GM23338 (cell line): ENCODE measurements at regions not wholly inside any gene's neighbourhood (a gene's known extent, or its start where the extent isn't known, plus 50 kb on each side); places are given as distances from the start of the nearest gene placed in this dataset.

Experiments
- ATAC-seq: fragments of 200-7000 bp; cut with Tn5 transposase; 3 replicates; pipeline ENCODE4 v1.9.1; 2020
- DNase-seq: peaks from one replicate; pipeline ENCODE4 v3.0.0-alpha.2; 2015; ENCODE audit warnings: low spot score
- H2AFZ ChIP-seq: fragments of 200-600 bp; sonication (generic); 2 replicates; pipeline ENCODE4 v1.8.0; 2016; ENCODE audit warnings: antibody characterized with exemption, mild to moderate bottlenecking, moderate library complexity
- H3F3A ChIP-seq: fragments of 200-600 bp; sonication (generic); replicated peaks from 2 replicates; pipeline ENCODE4 v1.8.0; 2017; ENCODE audit warnings: antibody characterized with exemption, mixed run types, low read depth
- H3K27ac ChIP-seq: fragments of 200-600 bp; sonication (generic); 2 replicates; pipeline ENCODE4 v1.6.1; 2016; ENCODE audit warnings: low read depth
- H3K27me3 ChIP-seq: fragments of 200-600 bp; sonication (generic); 2 replicates; pipeline ENCODE4 v1.8.0; 2016; ENCODE audit warnings: mild to moderate bottlenecking, mixed run types, moderate library complexity; ENCODE audit not compliant: insufficient read depth
- H3K36me3 ChIP-seq: fragments of 200-600 bp; sonication (generic); 2 replicates; pipeline ENCODE4 v1.8.0; 2016; ENCODE audit warnings: mild to moderate bottlenecking; ENCODE audit not compliant: insufficient read depth
- H3K4me1 ChIP-seq: fragments of 200-600 bp; sonication (generic); 2 replicates; pipeline ENCODE4 v1.8.0; 2016; ENCODE audit warnings: mild to moderate bottlenecking, moderate library complexity; ENCODE audit not compliant: insufficient read depth
- H3K4me2 ChIP-seq: fragments of 200-600 bp; sonication (generic); 2 replicates; pipeline ENCODE4 v1.7.1; 2017; ENCODE audit warnings: mixed run types
- H3K4me3 ChIP-seq: fragments of 200-600 bp; sonication (generic); 2 replicates; pipeline ENCODE4 v1.6.1; 2016; ENCODE audit warnings: mixed run types
- H3K79me2 ChIP-seq: fragments of 200-600 bp; sonication (generic); replicated peaks from 2 replicates; pipeline ENCODE4 v1.8.0; 2017; ENCODE audit warnings: mild to moderate bottlenecking; ENCODE audit not compliant: insufficient read depth
- H3K9me2 ChIP-seq: fragments of 200-600 bp; sonication (generic); 2 replicates; pipeline ENCODE4 v1.8.0; 2017; ENCODE audit not compliant: insufficient read depth
- H4K20me1 ChIP-seq: fragments of 200-600 bp; sonication (generic); replicated peaks from 2 replicates; pipeline ENCODE4 v1.8.0; 2017; ENCODE audit warnings: mild to moderate bottlenecking; ENCODE audit not compliant: insufficient read depth
- H3K27ac Mint-ChIP-seq: 2 replicates; pipeline ENCODE4 v1.8.0; 2020; ENCODE audit warnings: inconsistent platforms, mild to moderate bottlenecking, moderate library complexity, mixed read lengths
- H3K27me3 Mint-ChIP-seq: 3 replicates; pipeline ENCODE4 v1.8.0; 2022; ENCODE audit warnings: low read depth, mild to moderate bottlenecking, moderate library complexity, mixed read lengths, inconsistent platforms; ENCODE audit not compliant: insufficient read depth, poor library complexity
- H3K36me3 Mint-ChIP-seq: 3 replicates; pipeline ENCODE4 v1.8.0; 2021; ENCODE audit warnings: low read depth, mild to moderate bottlenecking, inconsistent platforms, moderate library complexity, mixed read lengths
- H3K4me1 Mint-ChIP-seq: 3 replicates; pipeline ENCODE4 v1.8.0; 2020; ENCODE audit warnings: mild to moderate bottlenecking, inconsistent platforms, mixed read lengths
- H3K4me3 Mint-ChIP-seq: 3 replicates; pipeline ENCODE4 v1.8.0; 2021; ENCODE audit warnings: moderate library complexity, mild to moderate bottlenecking, inconsistent platforms, mixed read lengths
- H3K9me3 Mint-ChIP-seq: 3 replicates; pipeline ENCODE4 v1.8.0; 2020; ENCODE audit warnings: moderate library complexity, mild to moderate bottlenecking, inconsistent platforms, mixed read lengths
- CREB1 ChIP-seq: fragments of 250-450 bp; sonication (Bioruptor Pico); IDR thresholded peaks from 2 replicates; pipeline ENCODE4 v1.5.0; 2020; ENCODE audit warnings: low read depth, mild to moderate bottlenecking, moderate library complexity
- ETS1 ChIP-seq: IDR thresholded peaks from 2 replicates; pipeline ENCODE4 v1.6.1; 2016; ENCODE audit warnings: antibody characterized with exemption
- EZH2 ChIP-seq: fragments of 200-600 bp; sonication (generic); IDR thresholded peaks from one replicate; pipeline ENCODE4 v1.8.0; 2017; ENCODE audit warnings: antibody characterized with exemption, mild to moderate bottlenecking, low read depth; ENCODE audit not compliant: unreplicated experiment
- EZH2phosphoT487 ChIP-seq: fragments of 200-600 bp; sonication (generic); IDR thresholded peaks from one replicate; pipeline ENCODE4 v1.8.1; 2018; ENCODE audit warnings: antibody characterized with exemption; ENCODE audit not compliant: unreplicated experiment
- JUNB ChIP-seq: IDR thresholded peaks from one replicate; pipeline ENCODE4 v1.6.1; 2016; ENCODE audit warnings: antibody characterized with exemption; ENCODE audit not compliant: unreplicated experiment
- NANOG ChIP-seq: IDR thresholded peaks from 2 replicates; pipeline ENCODE4 v1.6.1; 2016; ENCODE audit warnings: antibody characterized with exemption, borderline replicate concordance
- POLR2AphosphoS5 ChIP-seq: IDR thresholded peaks from 2 replicates; pipeline ENCODE4 v1.6.1; 2016; ENCODE audit warnings: antibody characterized with exemption, low read depth
- STAT1 ChIP-seq: IDR thresholded peaks from one replicate; pipeline ENCODE4 v1.6.1; 2016; ENCODE audit warnings: antibody characterized with exemption; ENCODE audit not compliant: unreplicated experiment
- ZNF114 ChIP-seq: fragments of 250-450 bp; sonication (Bioruptor Pico); IDR thresholded peaks from 2 replicates; pipeline ENCODE4 v1.5.0; 2020; ENCODE audit warnings: mild to moderate bottlenecking, moderate library complexity
- ZNF331 ChIP-seq: fragments of 250-450 bp; sonication (Bioruptor Pico); IDR thresholded peaks from 2 replicates; pipeline ENCODE4 v1.5.0; 2020; ENCODE audit warnings: low read depth, mild to moderate bottlenecking, moderate library complexity
- TF ChIP-seq, protein P1 (sequence below): fragments of 250-450 bp; sonication (Bioruptor Pico); IDR thresholded peaks from 2 replicates; pipeline ENCODE4 v1.5.0; 2020; ENCODE audit warnings: mild to moderate bottlenecking, moderate library complexity
- TF ChIP-seq, protein P2 (sequence below): IDR thresholded peaks from one replicate; pipeline ENCODE4 v1.6.1; 2018; ENCODE audit warnings: antibody characterized with exemption; ENCODE audit not compliant: unreplicated experiment
- TF ChIP-seq, protein P3 (sequence below), 2 experiments: fragments of 200-600 bp in 1 of 2; sonication (generic) in 1 of 2; conservative IDR thresholded peaks; 2 replicates each; pipeline versions ENCODE4 v1.5.1 to v1.6.1; 2016 to 2017; ENCODE audit warnings: antibody characterized with exemption in 2 of 2, low read depth in 2 of 2, mild to moderate bottlenecking in 2 of 2, moderate library complexity in 1 of 2

- H3K4me2 ChIP-seq, result peak overlapping the region; percentile 97
- no peaks in the 10 kb centered on the region for H3K36me3 ChIP-seq
- Mint-ChIP-seq H3K27me3 (peaks cover 60% of the 10 kb centered on the region), H3K4me1 (peaks cover 6% of the 10 kb centered on the region), H3K36me3 (no peaks in the 10 kb centered on the region), H3K4me3 (peak overlapping the region; percentile 78), H3K27ac (no peak overlapping the region), H3K9me3 (peaks cover 2% of the 10 kb centered on the region; the same call in 1 of the 3 replicates)
- H3K27me3 ChIP-seq, result peaks cover 94% of the 10 kb centered on the region
- no peak for TF ChIP-seq JUNB
- TF ChIP-seq, protein P1, sequence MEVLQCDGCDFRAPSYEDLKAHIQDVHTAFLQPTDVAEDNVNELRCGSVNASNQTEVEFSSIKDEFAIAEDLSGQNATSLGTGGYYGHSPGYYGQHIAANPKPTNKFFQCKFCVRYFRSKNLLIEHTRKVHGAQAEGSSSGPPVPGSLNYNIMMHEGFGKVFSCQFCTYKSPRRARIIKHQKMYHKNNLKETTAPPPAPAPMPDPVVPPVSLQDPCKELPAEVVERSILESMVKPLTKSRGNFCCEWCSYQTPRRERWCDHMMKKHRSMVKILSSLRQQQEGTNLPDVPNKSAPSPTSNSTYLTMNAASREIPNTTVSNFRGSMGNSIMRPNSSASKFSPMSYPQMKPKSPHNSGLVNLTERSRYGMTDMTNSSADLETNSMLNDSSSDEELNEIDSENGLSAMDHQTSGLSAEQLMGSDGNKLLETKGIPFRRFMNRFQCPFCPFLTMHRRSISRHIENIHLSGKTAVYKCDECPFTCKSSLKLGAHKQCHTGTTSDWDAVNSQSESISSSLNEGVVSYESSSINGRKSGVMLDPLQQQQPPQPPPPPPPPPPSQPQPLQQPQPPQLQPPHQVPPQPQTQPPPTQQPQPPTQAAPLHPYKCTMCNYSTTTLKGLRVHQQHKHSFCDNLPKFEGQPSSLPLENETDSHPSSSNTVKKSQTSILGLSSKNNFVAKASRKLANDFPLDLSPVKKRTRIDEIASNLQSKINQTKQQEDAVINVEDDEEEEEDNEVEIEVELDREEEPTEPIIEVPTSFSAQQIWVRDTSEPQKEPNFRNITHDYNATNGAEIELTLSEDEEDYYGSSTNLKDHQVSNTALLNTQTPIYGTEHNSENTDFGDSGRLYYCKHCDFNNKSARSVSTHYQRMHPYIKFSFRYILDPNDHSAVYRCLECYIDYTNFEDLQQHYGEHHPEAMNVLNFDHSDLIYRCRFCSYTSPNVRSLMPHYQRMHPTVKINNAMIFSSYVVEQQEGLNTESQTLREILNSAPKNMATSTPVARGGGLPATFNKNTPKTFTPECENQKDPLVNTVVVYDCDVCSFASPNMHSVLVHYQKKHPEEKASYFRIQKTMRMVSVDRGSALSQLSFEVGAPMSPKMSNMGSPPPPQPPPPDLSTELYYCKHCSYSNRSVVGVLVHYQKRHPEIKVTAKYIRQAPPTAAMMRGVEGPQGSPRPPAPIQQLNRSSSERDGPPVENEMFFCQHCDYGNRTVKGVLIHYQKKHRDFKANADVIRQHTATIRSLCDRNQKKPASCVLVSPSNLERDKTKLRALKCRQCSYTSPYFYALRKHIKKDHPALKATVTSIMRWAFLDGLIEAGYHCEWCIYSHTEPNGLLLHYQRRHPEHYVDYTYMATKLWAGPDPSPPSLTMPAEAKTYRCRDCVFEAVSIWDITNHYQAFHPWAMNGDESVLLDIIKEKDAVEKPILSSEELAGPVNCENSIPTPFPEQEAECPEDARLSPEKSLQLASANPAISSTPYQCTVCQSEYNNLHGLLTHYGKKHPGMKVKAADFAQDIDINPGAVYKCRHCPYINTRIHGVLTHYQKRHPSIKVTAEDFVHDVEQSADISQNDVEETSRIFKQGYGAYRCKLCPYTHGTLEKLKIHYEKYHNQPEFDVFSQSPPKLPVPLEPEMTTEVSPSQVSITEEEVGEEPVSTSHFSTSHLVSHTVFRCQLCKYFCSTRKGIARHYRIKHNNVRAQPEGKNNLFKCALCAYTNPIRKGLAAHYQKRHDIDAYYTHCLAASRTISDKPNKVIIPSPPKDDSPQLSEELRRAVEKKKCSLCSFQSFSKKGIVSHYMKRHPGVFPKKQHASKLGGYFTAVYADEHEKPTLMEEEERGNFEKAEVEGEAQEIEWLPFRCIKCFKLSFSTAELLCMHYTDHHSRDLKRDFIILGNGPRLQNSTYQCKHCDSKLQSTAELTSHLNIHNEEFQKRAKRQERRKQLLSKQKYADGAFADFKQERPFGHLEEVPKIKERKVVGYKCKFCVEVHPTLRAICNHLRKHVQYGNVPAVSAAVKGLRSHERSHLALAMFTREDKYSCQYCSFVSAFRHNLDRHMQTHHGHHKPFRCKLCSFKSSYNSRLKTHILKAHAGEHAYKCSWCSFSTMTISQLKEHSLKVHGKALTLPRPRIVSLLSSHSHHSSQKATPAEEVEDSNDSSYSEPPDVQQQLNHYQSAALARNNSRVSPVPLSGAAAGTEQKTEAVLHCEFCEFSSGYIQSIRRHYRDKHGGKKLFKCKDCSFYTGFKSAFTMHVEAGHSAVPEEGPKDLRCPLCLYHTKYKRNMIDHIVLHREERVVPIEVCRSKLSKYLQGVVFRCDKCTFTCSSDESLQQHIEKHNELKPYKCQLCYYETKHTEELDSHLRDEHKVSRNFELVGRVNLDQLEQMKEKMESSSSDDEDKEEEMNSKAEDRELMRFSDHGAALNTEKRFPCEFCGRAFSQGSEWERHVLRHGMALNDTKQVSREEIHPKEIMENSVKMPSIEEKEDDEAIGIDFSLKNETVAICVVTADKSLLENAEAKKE (CRISPR knock-in tag), result no peak
- TF ChIP-seq EZH2, result peak; percentile 48
- no peak for TF ChIP-seq EZH2phosphoT487
- TF ChIP-seq ETS1, result no peak
- no peak for TF ChIP-seq STAT1
- TF ChIP-seq ZNF114 (CRISPR knock-in tag), result no peak
- no peak for TF ChIP-seq POLR2AphosphoS5
- TF ChIP-seq NANOG, result no peak
- TF ChIP-seq, protein P2, sequence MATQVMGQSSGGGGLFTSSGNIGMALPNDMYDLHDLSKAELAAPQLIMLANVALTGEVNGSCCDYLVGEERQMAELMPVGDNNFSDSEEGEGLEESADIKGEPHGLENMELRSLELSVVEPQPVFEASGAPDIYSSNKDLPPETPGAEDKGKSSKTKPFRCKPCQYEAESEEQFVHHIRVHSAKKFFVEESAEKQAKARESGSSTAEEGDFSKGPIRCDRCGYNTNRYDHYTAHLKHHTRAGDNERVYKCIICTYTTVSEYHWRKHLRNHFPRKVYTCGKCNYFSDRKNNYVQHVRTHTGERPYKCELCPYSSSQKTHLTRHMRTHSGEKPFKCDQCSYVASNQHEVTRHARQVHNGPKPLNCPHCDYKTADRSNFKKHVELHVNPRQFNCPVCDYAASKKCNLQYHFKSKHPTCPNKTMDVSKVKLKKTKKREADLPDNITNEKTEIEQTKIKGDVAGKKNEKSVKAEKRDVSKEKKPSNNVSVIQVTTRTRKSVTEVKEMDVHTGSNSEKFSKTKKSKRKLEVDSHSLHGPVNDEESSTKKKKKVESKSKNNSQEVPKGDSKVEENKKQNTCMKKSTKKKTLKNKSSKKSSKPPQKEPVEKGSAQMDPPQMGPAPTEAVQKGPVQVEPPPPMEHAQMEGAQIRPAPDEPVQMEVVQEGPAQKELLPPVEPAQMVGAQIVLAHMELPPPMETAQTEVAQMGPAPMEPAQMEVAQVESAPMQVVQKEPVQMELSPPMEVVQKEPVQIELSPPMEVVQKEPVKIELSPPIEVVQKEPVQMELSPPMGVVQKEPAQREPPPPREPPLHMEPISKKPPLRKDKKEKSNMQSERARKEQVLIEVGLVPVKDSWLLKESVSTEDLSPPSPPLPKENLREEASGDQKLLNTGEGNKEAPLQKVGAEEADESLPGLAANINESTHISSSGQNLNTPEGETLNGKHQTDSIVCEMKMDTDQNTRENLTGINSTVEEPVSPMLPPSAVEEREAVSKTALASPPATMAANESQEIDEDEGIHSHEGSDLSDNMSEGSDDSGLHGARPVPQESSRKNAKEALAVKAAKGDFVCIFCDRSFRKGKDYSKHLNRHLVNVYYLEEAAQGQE, result no peak
- no peak for TF ChIP-seq ZNF331 (CRISPR knock-in tag)
- TF ChIP-seq, protein P3, sequence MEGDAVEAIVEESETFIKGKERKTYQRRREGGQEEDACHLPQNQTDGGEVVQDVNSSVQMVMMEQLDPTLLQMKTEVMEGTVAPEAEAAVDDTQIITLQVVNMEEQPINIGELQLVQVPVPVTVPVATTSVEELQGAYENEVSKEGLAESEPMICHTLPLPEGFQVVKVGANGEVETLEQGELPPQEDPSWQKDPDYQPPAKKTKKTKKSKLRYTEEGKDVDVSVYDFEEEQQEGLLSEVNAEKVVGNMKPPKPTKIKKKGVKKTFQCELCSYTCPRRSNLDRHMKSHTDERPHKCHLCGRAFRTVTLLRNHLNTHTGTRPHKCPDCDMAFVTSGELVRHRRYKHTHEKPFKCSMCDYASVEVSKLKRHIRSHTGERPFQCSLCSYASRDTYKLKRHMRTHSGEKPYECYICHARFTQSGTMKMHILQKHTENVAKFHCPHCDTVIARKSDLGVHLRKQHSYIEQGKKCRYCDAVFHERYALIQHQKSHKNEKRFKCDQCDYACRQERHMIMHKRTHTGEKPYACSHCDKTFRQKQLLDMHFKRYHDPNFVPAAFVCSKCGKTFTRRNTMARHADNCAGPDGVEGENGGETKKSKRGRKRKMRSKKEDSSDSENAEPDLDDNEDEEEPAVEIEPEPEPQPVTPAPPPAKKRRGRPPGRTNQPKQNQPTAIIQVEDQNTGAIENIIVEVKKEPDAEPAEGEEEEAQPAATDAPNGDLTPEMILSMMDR (conservative IDR thresholded peaks at IDR 0.05; ENCODE audit: low read depth in 2 of 2), result peak in 1 of 2 experiments; percentile 48; a peak in 2 of 4 replicates
- no peak for TF ChIP-seq CREB1
- no peaks in the 10 kb centered on the region for H3F3A ChIP-seq
- no peaks in the 10 kb centered on the region for H3K79me2 ChIP-seq
- ATAC-seq, result peak; percentile 70
- peak overlapping the region; percentile 89 for H3K4me3 ChIP-seq
- peaks cover 5% of the 10 kb centered on the region for H3K4me1 ChIP-seq
- peaks cover 5% of the 10 kb centered on the region; the same call in 1 of the 2 replicates for H4K20me1 ChIP-seq
- no peaks in the 10 kb centered on the region for H3K9me2 ChIP-seq
- H2AFZ ChIP-seq, result peak overlapping the region; percentile 100
- no peak overlapping the region for H3K27ac ChIP-seq
- peak; percentile 72 for DNase-seq
Observed at GRCh38 chr5:155728146-155728856, 598.7 kb upstream of the SGCD start.
